Activated B cell treated with CpG ODN at 0.5 μM for 24 hours (primary cell): ENCODE measurements at regions not wholly inside any gene's neighbourhood (a gene's known extent, or its start where the extent isn't known, plus 50 kb on each side); places are given as distances from the start of the nearest gene placed in this dataset.

ENCODE experiments used
- ATAC-seq: fragments of 200-7000 bp; cut with Tn5 transposase; one replicate; pipeline ENCODE4 v1.10.0; 2021; ENCODE audit warnings: low read depth, mild to moderate bottlenecking, moderate library complexity
- CTCF ChIA-PET: fragments of 350-600 bp; sonication (Branson Sonifier 250); formaldehyde crosslinking; loops from one replicate; lab custom pipeline; 2021; ENCODE audit warnings: antibody characterized with exemption; lab: Charles Lee
- POLR2A ChIA-PET: fragments of 350-600 bp; sonication (Branson Sonifier 250); formaldehyde crosslinking; loops from one replicate; lab custom pipeline; 2021; ENCODE audit warnings: antibody characterized with exemption; lab: Charles Lee
- DNase-seq: peaks from one replicate; pipeline ENCODE4 v3.0.0; 2022
- H3K27ac Mint-ChIP-seq: one replicate; pipeline ENCODE4 v1.8.0; 2020; ENCODE audit warnings: mixed read lengths
- H3K27me3 Mint-ChIP-seq: one replicate; pipeline ENCODE4 v1.8.0; 2021; ENCODE audit warnings: mixed read lengths
- H3K36me3 Mint-ChIP-seq: one replicate; pipeline ENCODE4 v1.8.0; 2021; ENCODE audit warnings: low read depth, mixed read lengths
- H3K4me1 Mint-ChIP-seq: one replicate; pipeline ENCODE4 v1.8.0; 2021; ENCODE audit warnings: mixed read lengths
- H3K4me3 Mint-ChIP-seq: one replicate; pipeline ENCODE4 v1.8.0; 2020; ENCODE audit warnings: mild to moderate bottlenecking, mixed read lengths
- H3K9me3 Mint-ChIP-seq: one replicate; pipeline ENCODE4 v1.8.0; 2020; ENCODE audit warnings: mixed read lengths
- intact Hi-C: fragments of 100-400 bp; cut with micrococcal nuclease; formaldehyde crosslinking; loops from one replicate; pipeline ENCODE4 v1.15.1; 2024
- TF ChIP-seq, protein P1 (sequence below): fragments of 200-600 bp; IDR thresholded peaks from one replicate; pipeline ENCODE4 v1.8.0; 2022; ENCODE audit warnings: antibody characterized with exemption, mild to moderate bottlenecking

GRCh38 chr6:98547634-98548033, 286.7 kb upstream of the POU3F2 start:
- no peaks in the 10 kb centered on the region for H3K36me3 Mint-ChIP-seq
- DNase-seq (no peak), ATAC-seq (no peak)
- CTCF ChIA-PET, result no interaction called here
- H3K27me3 Mint-ChIP-seq, result peaks cover 2% of the 10 kb centered on the region
- H3K4me1 Mint-ChIP-seq, result no peaks in the 10 kb centered on the region
- no peak overlapping the region for H3K4me3 Mint-ChIP-seq
- TF ChIP-seq, protein P1, sequence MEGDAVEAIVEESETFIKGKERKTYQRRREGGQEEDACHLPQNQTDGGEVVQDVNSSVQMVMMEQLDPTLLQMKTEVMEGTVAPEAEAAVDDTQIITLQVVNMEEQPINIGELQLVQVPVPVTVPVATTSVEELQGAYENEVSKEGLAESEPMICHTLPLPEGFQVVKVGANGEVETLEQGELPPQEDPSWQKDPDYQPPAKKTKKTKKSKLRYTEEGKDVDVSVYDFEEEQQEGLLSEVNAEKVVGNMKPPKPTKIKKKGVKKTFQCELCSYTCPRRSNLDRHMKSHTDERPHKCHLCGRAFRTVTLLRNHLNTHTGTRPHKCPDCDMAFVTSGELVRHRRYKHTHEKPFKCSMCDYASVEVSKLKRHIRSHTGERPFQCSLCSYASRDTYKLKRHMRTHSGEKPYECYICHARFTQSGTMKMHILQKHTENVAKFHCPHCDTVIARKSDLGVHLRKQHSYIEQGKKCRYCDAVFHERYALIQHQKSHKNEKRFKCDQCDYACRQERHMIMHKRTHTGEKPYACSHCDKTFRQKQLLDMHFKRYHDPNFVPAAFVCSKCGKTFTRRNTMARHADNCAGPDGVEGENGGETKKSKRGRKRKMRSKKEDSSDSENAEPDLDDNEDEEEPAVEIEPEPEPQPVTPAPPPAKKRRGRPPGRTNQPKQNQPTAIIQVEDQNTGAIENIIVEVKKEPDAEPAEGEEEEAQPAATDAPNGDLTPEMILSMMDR, result no peak
- intact Hi-C loops, result no loop called here
- H3K9me3 Mint-ChIP-seq, result no peaks in the 10 kb centered on the region
- H3K27ac Mint-ChIP-seq, result no peak overlapping the region
- POLR2A ChIA-PET, result no interaction called here

DNA sequence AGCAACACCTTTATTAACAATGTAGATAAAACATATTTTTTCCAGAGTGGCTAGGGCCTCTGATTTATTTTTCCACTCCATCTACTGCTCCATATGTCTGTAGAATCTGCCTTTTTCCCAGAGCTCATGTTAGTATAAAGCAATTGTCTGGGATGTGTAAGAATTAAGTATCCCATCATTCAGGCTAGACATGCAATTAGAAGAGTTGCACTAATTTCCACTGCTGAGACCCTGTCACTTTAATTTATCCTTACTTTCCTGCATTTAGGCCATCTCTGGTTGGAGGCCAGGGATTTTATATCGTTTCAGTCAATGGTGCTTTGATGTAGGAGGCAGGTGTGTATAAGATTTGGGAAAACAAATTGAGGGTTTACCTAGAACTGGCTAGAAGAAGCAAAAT, 286.1 kb upstream of the POU3F2 start:
- no peak overlapping the region for H3K27ac Mint-ChIP-seq
- TF ChIP-seq, protein P1, result no peak
- H3K27me3 Mint-ChIP-seq, result peaks cover 2% of the 10 kb centered on the region
- no peak overlapping the region for H3K4me3 Mint-ChIP-seq
- CTCF ChIA-PET, result no interaction called here
- DNase-seq (no peak), ATAC-seq (no peak)
- H3K36me3 Mint-ChIP-seq, result no peaks in the 10 kb centered on the region
- POLR2A ChIA-PET, result no interaction called here
- H3K4me1 Mint-ChIP-seq, result no peaks in the 10 kb centered on the region
- H3K9me3 Mint-ChIP-seq, result no peaks in the 10 kb centered on the region
- intact Hi-C loops, result no loop called here

DNA sequence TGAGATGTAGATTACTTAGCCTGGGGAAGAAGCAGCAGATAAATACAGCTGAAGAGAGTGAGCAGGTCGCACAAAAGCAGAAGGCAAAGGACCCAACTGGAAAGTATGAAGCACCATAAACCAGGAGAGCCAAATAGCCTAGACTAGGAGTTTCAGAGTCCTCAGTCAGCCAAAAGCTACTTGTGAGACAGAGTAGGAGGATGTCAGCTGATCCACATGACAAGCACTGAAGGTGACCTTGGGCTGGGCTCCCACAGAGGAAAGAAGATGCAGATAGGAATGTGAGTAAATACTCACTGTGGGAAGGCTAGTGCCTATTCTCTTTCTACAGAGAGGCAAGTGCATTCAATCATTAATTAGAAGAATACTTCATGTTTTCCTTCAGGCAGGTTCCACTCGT, 274.0 kb upstream of the POU3F2 start:
- Mint-ChIP-seq H3K9me3 (no peaks in the 10 kb centered on the region), H3K36me3 (no peaks in the 10 kb centered on the region), H3K27me3 (no peaks in the 10 kb centered on the region), H3K4me3 (no peak overlapping the region), H3K4me1 (no peaks in the 10 kb centered on the region), H3K27ac (no peak overlapping the region)
- CTCF ChIA-PET, result no interaction called here
- POLR2A ChIA-PET, result no interaction called here
- ATAC-seq (no peak), DNase-seq (no peak)
- intact Hi-C loops, result no loop called here
- TF ChIP-seq, protein P1, result no peak

- TF ChIP-seq, protein P1, result no peak
- no peak overlapping the region for H3K4me3 Mint-ChIP-seq
- CTCF ChIA-PET, result no interaction called here
- POLR2A ChIA-PET, result no interaction called here
- no peaks in the 10 kb centered on the region for H3K9me3 Mint-ChIP-seq
- H3K27ac Mint-ChIP-seq, result no peak overlapping the region
- DNase-seq (no peak), ATAC-seq (no peak)
- no peaks in the 10 kb centered on the region for H3K36me3 Mint-ChIP-seq
- intact Hi-C loops, result no loop called here
- H3K4me1 Mint-ChIP-seq, result no peaks in the 10 kb centered on the region
- no peaks in the 10 kb centered on the region for H3K27me3 Mint-ChIP-seq
These were observed 273.5 kb upstream of the POU3F2 start for GRCh38 chr6:98560841-98561240.

- intact Hi-C loops, result no loop called here
- CTCF ChIA-PET, result no interaction called here
- POLR2A ChIA-PET, result no interaction called here
- no peaks in the 10 kb centered on the region for H3K4me1 Mint-ChIP-seq
- TF ChIP-seq, protein P1, result no peak
- ATAC-seq (no peak), DNase-seq (no peak)
- H3K9me3 Mint-ChIP-seq, result no peaks in the 10 kb centered on the region
- no peaks in the 10 kb centered on the region for H3K36me3 Mint-ChIP-seq
- no peak overlapping the region for H3K27ac Mint-ChIP-seq
- H3K27me3 Mint-ChIP-seq, result no peaks in the 10 kb centered on the region
- H3K4me3 Mint-ChIP-seq, result no peak overlapping the region
These were observed 268.2 kb upstream of the POU3F2 start for GRCh38 chr6:98566126-98566525.
